GM12874 (cell line): ENCODE measurements at regions not wholly inside any gene's neighbourhood (a gene's known extent, or its start where the extent isn't known, plus 50 kb on each side); places are given as distances from the start of the nearest gene placed in this dataset.

Source experiments
- CTCF ChIP-seq: IDR thresholded peaks from 2 replicates; pipeline ENCODE4 v1.5.1; 2011; ENCODE audit warnings: low read depth, mild to moderate bottlenecking, control low read depth, low read length, moderate library complexity; ENCODE audit not compliant: insufficient read depth

DNA sequence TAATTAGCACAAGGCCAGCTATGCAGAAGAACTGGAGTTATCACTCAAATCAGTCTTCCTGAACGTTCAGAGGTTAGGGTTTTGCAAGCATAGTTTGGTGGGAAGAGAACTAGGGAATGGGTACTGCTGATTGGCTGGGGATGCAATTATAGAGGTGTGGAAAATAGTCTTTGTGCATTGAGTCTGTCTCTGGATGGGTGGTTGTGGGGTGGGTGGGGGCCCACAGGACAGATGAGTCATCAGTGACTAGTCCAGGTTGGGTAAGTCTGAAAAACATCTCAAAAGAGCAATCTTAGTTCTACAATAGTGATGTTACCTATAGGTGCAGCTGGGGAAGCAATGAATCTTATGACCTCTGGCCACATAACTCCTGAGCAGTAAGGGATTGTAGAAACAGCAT is 89.7 kb upstream of the HMCN1 start:
- no peak for TF ChIP-seq CTCF

DNA sequence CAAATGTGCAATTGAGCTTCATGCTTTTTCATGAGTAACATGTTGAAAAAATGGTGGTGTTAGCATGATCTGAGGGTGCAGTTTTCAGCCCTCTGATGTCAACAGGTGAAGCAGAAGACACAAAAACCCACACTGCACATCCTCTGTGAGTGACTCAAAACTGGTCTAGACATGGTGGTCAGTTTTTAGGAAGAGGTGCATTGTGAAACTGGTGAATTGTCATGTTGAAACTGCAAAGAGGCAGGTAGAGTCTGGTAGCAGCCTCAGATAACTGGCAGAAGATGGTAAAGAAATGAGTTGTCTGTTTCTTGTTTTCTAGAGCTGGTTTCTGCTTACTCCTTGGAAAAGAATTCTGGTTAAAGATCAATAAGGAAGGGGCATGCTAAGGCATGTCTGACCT is 97.3 kb upstream of the HMCN1 start:
- no peak for TF ChIP-seq CTCF

GRCh38 chr1:185634704-185635103 is 99.5 kb upstream of the HMCN1 start:
- TF ChIP-seq CTCF, result no peak

GRCh38 chr1:185632659-185633423 is 101.3 kb upstream of the HMCN1 start:
- no peak for TF ChIP-seq CTCF

- TF ChIP-seq CTCF, result no peak
Measured at GRCh38 chr1:185631843-185632242, 102.3 kb upstream of the HMCN1 start.

DNA sequence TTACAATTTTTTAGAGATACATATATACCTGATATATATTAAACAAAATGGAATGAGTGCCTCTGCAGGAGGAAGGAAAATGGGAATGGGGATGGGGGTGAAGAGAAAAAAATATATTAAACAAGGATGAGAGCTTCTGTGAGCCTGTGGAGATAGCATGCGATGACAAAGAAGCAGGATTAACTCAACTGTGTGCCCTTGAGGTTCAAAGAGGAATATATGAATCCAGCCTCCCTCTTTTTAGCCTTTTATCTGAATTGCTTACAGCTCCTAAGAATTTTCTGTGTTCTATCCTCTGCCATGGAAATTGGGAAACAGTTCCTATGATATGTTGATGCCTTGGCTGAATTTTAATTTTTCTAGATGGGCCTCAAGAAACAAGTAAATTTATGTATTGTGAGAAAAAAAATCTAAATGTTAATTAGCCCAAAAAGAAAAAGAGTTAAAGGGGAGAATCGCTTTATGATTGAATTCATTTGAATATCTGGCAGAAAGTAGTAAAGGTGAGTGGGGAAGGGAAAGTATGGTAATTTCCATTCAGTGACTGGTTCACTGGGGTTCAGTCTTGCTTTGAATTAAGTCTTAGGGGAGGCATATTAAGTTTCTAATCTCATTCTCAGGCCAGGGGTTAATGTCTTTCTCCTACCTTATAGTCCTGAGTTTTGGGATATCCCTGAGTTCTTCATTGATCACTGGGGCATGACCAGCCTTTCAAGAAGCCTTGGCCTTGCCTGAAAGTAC is 106.3 kb upstream of the HMCN1 start:
- TF ChIP-seq CTCF, result no peak

GRCh38 chr1:185627171-185627570 is 107.0 kb upstream of the HMCN1 start:
- no peak for TF ChIP-seq CTCF
